ENCODE measurements at regions not wholly inside any gene's neighbourhood (a gene's known extent, or its start where the extent isn't known, plus 50 kb on each side); places are given as distances from the start of the nearest gene placed in this dataset.
A peak's percentile ranks its signal among the peaks of the same experiment; 100 is the strongest.

DNA sequence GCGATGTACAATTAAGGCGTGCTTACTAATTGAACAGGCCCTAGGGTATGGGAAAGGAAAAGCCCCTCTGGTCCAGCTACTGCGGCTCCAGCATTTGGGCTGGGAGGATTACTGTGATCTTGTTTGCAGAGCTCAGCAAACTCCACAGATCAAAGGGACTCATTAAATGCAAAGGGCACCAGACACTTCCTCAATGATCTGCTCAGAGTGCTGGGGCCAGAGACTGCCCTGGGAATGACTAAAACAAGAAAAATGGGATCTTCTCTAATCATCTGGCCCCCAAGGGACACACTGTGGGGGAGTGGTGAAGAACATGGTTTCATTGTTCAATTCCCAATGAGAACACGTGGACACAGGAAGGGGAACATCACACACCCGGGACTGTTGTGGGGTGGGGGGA lies 85.0 kb downstream of the MARCHF4 start:
- Histone ChIP-seq H3K36me3 (ENCODE audit: low read depth) (no peaks in the 10 kb centered on the region), H3K4me3 (no peak overlapping the region), H3K4me1 (ENCODE audit: low read depth) (no peaks in the 10 kb centered on the region), H3K9me3 (no peaks in the 10 kb centered on the region)
- TF ChIP-seq, protein P1, sequence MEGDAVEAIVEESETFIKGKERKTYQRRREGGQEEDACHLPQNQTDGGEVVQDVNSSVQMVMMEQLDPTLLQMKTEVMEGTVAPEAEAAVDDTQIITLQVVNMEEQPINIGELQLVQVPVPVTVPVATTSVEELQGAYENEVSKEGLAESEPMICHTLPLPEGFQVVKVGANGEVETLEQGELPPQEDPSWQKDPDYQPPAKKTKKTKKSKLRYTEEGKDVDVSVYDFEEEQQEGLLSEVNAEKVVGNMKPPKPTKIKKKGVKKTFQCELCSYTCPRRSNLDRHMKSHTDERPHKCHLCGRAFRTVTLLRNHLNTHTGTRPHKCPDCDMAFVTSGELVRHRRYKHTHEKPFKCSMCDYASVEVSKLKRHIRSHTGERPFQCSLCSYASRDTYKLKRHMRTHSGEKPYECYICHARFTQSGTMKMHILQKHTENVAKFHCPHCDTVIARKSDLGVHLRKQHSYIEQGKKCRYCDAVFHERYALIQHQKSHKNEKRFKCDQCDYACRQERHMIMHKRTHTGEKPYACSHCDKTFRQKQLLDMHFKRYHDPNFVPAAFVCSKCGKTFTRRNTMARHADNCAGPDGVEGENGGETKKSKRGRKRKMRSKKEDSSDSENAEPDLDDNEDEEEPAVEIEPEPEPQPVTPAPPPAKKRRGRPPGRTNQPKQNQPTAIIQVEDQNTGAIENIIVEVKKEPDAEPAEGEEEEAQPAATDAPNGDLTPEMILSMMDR (IDR thresholded peaks at IDR 0.05), result no peak
- peak; percentile 74 for ATAC-seq
- DNase-seq, result peak in 1 of 3 donors; percentile 4
- intact Hi-C loops (cut with DNase I, micrococcal nuclease), result no loop called here

DNA sequence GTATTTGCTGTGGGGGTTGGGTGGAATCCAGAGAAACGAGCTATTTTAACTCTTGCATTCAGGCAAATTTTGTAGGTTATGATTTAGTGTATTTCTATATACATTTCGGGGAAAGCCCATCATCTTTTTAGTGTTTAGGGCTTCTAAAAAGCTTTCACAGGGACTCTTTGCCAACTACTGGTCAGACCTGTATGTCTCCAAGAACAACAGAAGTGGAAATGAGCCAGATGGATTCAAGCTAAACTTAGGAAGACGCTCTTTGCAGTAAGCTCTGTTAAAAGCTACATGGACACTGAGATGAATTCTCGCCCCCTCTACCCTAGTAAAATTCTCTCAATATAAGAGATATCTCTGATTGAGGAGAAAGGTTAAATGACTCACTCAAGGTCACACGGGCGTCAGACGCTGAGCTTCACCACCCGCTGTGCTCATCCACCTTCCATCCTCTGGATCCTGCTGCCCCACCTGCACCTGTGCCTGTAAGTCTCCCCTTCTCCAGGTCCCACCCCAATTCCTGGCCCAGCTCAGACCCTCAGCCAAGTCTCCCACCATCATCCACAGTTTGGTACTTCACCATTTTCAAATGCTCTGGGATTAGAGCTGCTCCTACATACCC lies 85.6 kb downstream of the MARCHF4 start:
- intact Hi-C loops (cut with DNase I, micrococcal nuclease), result no loop called here
- ATAC-seq (peak; percentile 30), DNase-seq (no peak)
- TF ChIP-seq, protein P1 (IDR thresholded peaks at IDR 0.05), result no peak
- H3K9me3 ChIP-seq, result no peaks in the 10 kb centered on the region
- no peak overlapping the region for H3K4me3 ChIP-seq
- no peaks in the 10 kb centered on the region for H3K4me1 ChIP-seq (ENCODE audit: low read depth)
- no peaks in the 10 kb centered on the region for H3K36me3 ChIP-seq (ENCODE audit: low read depth)

DNA sequence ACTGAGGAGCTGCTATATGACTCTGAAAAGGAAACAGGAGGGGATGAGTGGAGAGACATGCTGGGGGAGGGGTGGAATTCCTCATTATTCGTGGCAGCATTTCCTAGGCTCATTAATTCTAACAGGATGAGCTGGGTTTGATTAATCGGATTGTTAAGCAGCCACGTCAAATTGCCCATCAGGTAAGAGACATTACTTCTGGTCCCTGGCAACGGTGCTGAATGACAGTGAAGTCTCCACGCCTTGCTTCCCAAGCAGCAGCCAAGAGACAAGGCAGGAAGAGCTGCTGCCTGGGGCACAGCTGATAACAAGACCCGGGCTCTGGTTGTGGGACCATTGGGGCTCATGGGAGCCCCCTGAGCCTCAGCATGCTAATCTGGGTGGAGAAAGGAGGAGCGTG lies 86.6 kb downstream of the MARCHF4 start:
- intact Hi-C loops (cut with DNase I, micrococcal nuclease), result no loop called here
- no peaks in the 10 kb centered on the region for H3K36me3 ChIP-seq (ENCODE audit: low read depth)
- DNase-seq, result no peak
- no peaks in the 10 kb centered on the region for H3K4me1 ChIP-seq (ENCODE audit: low read depth)
- H3K9me3 ChIP-seq, result no peaks in the 10 kb centered on the region
- ATAC-seq, result no peak
- H3K4me3 ChIP-seq, result no peak overlapping the region
- TF ChIP-seq, protein P1 (IDR thresholded peaks at IDR 0.05), result no peak

DNA sequence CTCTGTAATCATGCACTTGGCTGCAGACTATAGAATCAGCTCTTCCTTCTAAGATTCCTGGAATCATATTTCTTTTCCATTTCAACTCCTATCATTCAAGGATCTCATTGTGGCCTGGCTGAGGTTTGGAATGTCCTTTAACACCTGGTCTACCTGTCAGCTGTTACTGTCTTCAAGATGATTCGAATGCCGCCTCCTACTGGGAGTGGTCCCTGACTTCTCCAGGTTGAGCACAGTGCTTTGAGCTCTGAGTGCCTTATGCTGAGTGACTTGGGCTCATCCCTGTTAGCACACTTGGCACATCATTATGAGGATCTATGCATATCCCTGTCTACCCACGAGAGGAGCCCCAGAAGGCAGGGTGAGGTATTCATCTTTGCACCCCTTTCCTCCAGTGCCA lies 87.6 kb downstream of the MARCHF4 start:
- DNase-seq (no peak), ATAC-seq (no peak)
- Histone ChIP-seq H3K36me3 (ENCODE audit: low read depth) (no peaks in the 10 kb centered on the region), H3K4me1 (ENCODE audit: low read depth) (no peaks in the 10 kb centered on the region), H3K4me3 (no peak overlapping the region), H3K9me3 (no peaks in the 10 kb centered on the region)
- intact Hi-C loops (cut with DNase I, micrococcal nuclease), result no loop called here
- TF ChIP-seq, protein P1 (IDR thresholded peaks at IDR 0.05), result no peak

DNA sequence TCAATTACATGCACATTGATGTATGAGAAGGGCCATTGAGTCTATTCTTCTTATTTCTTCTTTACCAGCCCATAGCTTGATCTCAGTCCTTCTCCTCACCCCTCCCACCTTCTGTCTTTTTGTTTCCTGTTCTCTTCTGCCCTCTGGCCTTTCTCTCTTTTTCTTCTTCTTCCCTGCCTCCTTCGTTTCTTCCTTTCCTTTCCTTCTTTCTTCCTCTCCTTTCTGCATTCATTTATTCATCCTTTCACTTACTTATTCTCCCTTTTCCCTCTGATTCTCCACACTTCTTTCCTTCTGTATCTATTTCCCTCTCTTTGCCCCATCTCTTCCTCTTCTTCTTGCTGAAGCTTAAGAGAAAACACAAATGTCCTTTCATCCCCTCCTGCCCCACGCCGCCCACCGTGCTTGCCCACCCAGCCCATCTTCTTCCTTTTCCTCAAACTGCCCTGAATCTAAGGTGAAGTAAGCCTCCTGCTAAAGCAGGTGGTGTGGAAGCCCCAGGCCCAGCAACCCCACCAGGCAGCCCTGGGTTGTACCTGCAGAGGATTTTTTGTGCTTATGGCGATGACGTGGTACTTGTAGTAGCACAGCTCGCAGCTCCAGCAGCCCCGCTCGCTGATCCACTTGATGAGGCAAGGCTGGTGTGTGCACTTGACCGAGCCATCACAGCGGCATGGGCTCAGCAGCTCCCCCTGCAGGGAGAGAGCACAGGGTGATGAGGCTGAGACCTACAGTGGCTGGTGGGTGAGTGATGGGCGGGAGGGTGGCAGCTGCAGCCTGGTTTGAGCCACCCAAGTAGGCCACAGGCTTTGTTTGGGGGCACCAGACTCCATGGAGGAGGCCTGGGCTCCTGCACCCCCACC lies 89.0 kb downstream of the MARCHF4 start:
- Histone ChIP-seq H3K4me1 (ENCODE audit: low read depth) (no peaks in the 10 kb centered on the region), H3K9me3 (no peaks in the 10 kb centered on the region), H3K36me3 (ENCODE audit: low read depth) (no peaks in the 10 kb centered on the region), H3K4me3 (no peak overlapping the region)
- DNase-seq, result peak in 1 of 3 donors; percentile 12
- TF ChIP-seq, protein P1 (IDR thresholded peaks at IDR 0.05), result no peak
- ATAC-seq, result no peak
- intact Hi-C loops (cut with DNase I, micrococcal nuclease), result no loop called here
